GM21723 (cell line): ENCODE measurements at regions not wholly inside any gene's neighbourhood (a gene's known extent, or its start where the extent isn't known, plus 50 kb on each side); places are given as distances from the start of the nearest gene placed in this dataset.
"Not testable (repeated sequence)": the region's sequence is repeated elsewhere in the genome, so short reads cannot be mapped to it uniquely, and the experiment has no call there.

Experiments used
- ATAC-seq: cut with Tn5 transposase; IDR thresholded peaks from one replicate; pipeline ENCODE4 v1.9.1; 2021; ENCODE audit warnings: mild to moderate bottlenecking, moderate library complexity; ENCODE audit not compliant: unreplicated experiment

- not testable (repeated sequence) for ATAC-seq
Observed at GRCh38 chr7:6882321-6882721, 56.2 kb upstream of the CCZ1B start.

- not testable (repeated sequence) for ATAC-seq
Observed at GRCh38 chr7:6883756-6884155, 57.7 kb upstream of the CCZ1B start.

- ATAC-seq: no peak
Observed at GRCh38 chr7:6886198-6886597, 60.1 kb upstream of the CCZ1B start.

- ATAC-seq: not testable (repeated sequence)
Observed at GRCh38 chr7:6888267-6889045, 62.4 kb upstream of the CCZ1B start.

- no peak for ATAC-seq
Observed at GRCh38 chr7:6889252-6889812, 63.3 kb upstream of the CCZ1B start.

- not testable (repeated sequence) for ATAC-seq
Observed at GRCh38 chr7:6902097-6902518, 76.0 kb upstream of the CCZ1B start.

- not testable (repeated sequence) for ATAC-seq
Observed at GRCh38 chr7:6903289-6903688, 77.2 kb upstream of the CCZ1B start.

GRCh38 chr7:6903792-6904191 is 77.7 kb upstream of the CCZ1B start:
- not testable (repeated sequence) for ATAC-seq

GRCh38 chr7:6917258-6917657 is 91.2 kb upstream of the CCZ1B start:
- no peak for ATAC-seq

GRCh38 chr7:6919169-6919568 is 93.1 kb upstream of the CCZ1B start:
- not testable (repeated sequence) for ATAC-seq

- ATAC-seq: not testable (repeated sequence)
Observed at GRCh38 chr7:6924523-6924922, 98.4 kb upstream of the CCZ1B start.

GRCh38 chr7:6926193-6927174 is 100.4 kb upstream of the CCZ1B start:
- ATAC-seq: not testable (repeated sequence)

GRCh38 chr7:6927643-6928042 is 101.6 kb upstream of the CCZ1B start:
- not testable (repeated sequence) for ATAC-seq

- not testable (repeated sequence) for ATAC-seq
Observed at GRCh38 chr7:6929588-6929987, 103.5 kb upstream of the CCZ1B start.

- not testable (repeated sequence) for ATAC-seq
Observed at GRCh38 chr7:6930081-6930635, 104.1 kb upstream of the CCZ1B start.

- ATAC-seq: not testable (repeated sequence)
Observed at GRCh38 chr7:6930787-6931186, 104.7 kb upstream of the CCZ1B start.

GRCh38 chr7:6931456-6931855 is 105.4 kb upstream of the CCZ1B start:
- not testable (repeated sequence) for ATAC-seq

GRCh38 chr7:6933954-6934632 is 108.0 kb upstream of the CCZ1B start:
- ATAC-seq: not testable (repeated sequence)

- ATAC-seq: no peak
Observed at GRCh38 chr7:6934981-6935380, 108.9 kb upstream of the CCZ1B start.

- not testable (repeated sequence) for ATAC-seq
Observed at GRCh38 chr7:6936626-6937025, 110.6 kb upstream of the CCZ1B start.
